NCI-H82 treated with DMSO at 0.1 percent for 48 hours (cell line): ENCODE measurements at regions not wholly inside any gene's neighbourhood (a gene's known extent, or its start where the extent isn't known, plus 50 kb on each side); places are given as distances from the start of the nearest gene placed in this dataset.

ENCODE experiments used
- DNase-seq: peaks from one replicate; lab custom pipeline; 2025; ENCODE audit not compliant: unreplicated experiment; lab: John Stamatoyannopoulos, UW

DNA sequence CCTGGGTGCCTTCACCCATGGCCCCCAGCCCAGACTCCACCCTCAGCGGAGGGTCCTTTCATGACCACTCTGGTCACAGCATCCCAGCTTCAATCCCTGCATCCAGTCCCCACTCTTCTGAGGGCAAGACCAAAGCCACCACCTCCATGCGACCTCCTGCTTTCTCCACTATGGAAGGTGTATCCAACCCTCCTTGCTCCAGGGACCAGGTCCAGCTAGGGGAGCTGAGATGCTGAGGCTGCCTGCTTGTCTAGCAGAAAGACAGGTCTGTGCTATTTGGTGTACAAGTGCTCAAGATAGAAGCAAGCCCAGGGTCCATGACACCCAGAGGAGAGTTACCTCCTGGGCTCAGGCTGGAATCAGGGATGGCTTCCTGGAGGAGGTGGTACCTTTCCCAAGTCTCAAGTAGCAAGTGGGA lies 73.8 kb upstream of the RAB6C start:
- no peak for DNase-seq

- no peak for DNase-seq
Observed at GRCh38 chr2:129906139-129906860, 73.2 kb upstream of the RAB6C start.

- DNase-seq: no peak
Observed at GRCh38 chr2:129906861-129907235, 72.6 kb upstream of the RAB6C start.

DNA sequence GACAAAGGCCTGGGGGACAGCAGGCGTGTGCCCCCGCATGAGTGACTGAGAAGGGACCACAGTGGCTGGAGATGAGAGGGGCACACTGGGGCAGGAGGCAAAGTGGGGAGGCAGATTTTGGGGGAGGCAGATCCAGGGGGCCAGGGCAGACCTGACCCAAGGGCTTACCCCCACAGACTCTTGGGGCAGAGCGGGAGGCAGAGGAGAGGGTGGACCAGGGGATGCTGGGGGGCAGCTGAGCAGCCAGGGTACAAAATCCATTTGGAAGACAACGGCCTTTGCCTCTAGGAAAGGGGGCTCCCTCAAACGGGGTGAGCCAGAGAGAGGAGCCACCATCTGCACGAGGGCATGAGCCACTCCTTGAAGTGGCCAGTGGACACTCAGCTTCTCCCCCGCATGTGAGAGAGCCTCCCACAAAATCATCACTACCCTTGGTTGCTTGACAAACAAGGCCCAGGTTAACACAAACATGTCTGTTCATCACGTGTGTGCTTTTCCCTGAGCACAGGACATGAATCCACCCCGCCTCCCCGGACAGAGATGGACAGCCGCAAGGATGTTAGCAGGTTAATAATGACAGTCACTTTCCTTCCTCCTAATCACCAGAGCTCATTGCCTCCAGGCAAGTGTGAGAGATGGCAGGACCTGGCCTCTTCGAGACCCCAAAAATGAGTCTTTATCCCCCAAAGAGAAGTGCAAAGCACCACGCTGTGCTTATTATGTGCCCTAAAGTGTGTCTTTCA lies 72.0 kb upstream of the RAB6C start:
- DNase-seq: no peak

GRCh38 chr2:129908721-129909373 lies 70.6 kb upstream of the RAB6C start:
- DNase-seq: no peak

DNA sequence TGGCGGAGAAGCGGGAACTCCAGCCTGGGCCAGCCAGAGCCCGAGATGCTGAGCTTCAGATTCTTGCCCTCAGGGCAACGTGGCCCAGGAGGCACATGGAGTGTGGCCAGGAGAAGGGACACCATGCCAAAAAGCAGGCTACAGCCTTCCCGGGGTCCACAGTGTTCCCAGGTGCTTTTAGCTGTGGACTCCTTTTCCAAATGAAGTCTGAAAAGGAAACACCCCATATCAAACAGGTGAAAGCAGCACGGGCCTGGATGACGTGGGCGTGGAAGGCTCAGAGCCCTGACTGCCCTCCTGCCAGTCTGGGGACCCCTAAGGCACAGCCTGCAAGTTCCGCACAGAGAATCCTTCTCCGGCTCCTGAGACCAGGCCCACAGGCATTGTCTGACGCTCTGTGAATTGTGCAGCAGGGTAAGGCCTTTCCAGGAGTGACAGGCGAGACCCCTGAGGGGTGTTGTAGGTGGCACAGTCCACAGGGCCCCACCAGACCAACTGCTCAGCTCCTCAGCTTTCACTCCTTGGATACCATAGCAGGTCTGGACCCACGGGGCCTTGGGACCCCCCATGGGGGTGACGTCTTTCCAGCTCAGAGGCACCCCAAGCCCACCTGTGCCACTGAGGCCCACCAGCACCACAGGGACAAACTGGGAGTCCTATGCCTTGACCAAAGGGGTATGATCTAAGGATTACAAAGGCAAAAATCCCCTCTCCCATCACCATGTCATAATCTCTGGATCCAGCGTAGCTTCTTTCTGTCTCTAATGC lies 69.6 kb upstream of the RAB6C start:
- DNase-seq: no peak

GRCh38 chr2:129910446-129911362 lies 68.8 kb upstream of the RAB6C start:
- no peak for DNase-seq

- DNase-seq: no peak
Observed at GRCh38 chr2:129911363-129912065, 68.0 kb upstream of the RAB6C start.

- DNase-seq: no peak
Observed at GRCh38 chr2:129912066-129912820, 67.2 kb upstream of the RAB6C start.

DNA sequence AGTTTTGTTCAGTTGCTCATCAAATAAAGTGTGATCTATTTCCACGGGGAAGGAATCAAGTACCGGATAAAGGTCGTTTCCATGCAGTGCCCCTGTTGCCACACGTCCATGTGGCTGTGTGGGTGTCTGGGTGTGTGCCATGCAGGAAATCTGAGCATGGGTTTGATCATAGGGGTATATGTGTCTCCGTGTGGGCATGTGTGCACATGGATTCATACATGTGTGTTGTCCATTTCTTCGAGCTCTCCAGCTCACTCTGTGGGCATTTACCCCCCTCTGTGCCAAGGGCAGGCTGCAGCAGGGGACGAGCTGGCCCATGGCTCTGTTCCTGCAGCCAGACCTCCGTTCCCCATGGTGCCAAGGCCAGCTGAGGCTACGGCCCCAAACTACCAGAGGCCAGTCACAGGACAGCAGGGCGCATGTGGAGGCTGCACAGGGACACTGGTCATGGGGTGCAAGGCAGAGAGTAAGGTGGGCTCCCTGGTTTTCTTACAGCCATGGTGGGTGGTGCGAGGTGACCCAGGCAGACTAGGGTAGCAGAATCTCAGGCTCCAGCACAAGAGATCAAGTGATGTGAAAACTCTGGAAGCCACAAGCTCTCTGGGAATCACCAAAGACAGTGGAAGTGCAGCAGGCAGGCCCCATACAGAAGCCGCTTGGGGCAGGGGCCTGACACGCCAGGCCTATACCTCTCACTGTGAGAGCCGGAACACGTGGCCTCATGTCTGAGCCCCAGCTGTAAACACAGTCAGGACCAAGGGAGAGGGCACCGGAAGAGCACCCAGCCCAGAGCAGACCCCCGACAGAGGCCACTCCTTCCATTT lies 66.4 kb upstream of the RAB6C start:
- no peak for DNase-seq

DNA sequence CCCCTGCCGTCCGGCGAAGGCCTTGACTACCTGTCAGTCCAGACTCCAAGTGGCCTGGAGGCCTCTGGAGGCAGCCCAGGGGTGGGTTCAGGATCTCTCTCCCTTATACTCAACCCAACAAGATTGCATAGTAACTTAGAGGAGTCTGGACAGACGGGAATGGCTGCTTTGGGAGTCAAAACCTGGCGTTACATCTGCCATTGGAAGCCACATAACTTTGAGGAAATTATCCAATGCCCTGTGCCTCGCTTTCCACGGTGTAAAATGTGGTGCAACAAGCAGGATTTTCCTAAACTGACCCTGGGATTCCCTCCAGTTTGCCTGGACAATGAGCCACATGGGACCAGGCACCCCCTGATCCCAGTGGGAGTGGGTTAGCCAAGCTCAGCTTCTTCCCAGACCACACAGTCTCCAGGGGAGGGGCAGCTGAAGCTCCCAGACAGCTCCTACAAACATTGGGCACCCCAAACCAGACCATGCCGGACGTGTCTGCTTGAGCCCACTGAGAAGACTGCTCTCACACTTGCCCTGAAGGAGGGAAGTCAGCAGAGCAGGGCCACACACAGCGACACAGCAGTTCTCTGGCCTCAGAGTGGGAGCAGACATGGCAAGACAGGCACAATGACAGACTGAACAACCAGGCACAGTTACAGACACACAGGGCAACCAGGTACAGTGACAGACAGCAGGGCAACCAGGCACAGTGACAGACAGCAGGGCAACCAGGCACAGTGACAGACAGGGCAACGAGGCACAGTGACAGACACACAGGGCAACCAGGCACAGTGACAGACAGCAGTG lies 65.6 kb upstream of the RAB6C start:
- DNase-seq: no peak

DNA sequence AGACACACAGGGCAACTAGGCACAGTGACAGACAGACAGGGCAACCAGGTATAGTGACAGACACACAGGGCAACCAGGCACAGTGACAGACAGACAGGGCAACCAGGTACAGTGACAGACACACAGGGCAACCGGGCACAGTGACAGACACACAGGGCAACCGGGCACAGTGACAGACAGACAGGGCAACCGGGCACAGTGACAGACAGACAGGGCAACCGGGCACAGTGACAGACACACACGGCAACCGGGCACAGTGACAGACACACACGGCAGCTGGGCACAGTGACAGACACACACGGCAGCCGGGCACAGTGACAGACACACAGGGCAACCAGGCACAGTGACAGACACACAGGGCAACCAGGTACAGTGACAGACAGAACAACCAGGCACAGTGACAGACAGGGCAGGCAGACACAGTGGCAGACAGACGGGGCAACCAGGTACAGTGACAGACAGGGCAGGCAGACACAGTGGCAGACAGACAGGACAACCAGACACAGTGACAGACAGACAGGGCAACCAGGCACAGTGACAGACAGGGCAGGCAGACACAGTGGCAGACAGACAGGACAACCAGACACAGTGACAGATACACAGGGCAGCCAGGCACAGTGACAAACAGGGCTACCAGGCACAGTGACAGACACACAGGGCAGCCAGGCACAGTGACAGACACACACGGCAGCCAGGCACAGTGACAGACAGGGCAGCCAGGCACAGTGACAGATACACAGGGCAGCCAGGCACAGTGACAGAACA lies 64.7 kb upstream of the RAB6C start:
- DNase-seq: no peak

DNA sequence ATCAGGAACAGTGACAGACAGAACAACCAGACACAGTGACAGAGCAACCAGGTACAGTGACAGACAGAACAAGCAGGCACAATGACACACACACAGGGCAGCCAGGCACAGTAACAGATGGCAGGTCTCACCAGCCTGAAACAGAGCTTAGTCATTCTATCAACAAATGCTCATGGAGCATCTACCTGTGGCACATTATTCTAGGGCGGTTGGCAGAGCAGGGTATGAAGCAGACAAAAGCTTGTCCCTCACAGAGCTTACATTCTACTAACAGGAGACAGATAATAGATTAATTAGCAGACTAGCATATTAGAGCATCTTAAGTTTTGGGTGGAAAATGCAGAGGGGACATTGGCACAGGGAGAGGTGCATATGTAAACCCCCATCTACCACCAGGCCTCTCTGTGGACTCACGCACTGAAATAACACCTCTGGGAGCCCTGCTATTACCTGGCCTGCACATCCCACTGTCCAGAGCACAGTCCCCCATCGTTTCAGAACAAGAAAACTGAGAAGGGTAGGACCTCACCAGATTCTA lies 64.1 kb upstream of the RAB6C start:
- no peak for DNase-seq

GRCh38 chr2:129918604-129919003 lies 60.9 kb upstream of the RAB6C start:
- DNase-seq: no peak

DNA sequence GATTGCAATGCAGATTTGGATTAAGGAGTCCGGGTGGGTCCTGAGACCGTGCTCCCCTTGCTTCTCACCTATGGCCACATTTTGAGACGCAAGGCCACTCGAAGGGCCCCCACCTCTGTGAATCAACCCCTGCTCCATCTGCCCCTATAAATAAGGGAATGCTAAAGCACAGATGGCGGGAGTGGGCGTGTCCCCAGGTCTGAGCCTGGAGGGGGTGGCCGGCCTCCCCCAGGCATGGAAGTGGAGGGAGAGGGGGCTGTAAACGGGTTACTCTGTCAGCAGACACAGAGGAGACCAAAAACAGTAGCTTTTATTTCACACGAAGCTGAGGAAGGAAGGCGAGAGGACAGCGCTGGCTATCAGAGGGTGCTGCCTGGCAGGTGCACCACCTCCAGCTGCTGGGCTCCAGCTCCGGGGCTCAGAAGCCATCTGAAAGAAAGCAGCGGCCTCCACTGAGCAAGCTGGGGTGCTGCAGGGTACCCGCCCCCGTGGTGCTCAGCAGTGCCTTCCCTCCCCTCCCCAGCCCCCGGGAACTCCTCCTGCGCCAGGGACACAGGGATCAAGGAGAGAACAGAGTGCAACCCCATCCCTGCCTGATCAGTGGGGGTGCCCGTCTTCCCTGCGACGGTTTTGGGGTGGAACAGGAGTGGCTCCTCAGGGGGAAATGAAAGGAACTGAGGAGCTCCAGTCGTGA lies 56.7 kb upstream of the RAB6C start:
- no peak for DNase-seq
